ENCODE measurements at regions not wholly inside any gene's neighbourhood (a gene's known extent, or its start where the extent isn't known, plus 50 kb on each side); places are given as distances from the start of the nearest gene placed in this dataset.

DNA sequence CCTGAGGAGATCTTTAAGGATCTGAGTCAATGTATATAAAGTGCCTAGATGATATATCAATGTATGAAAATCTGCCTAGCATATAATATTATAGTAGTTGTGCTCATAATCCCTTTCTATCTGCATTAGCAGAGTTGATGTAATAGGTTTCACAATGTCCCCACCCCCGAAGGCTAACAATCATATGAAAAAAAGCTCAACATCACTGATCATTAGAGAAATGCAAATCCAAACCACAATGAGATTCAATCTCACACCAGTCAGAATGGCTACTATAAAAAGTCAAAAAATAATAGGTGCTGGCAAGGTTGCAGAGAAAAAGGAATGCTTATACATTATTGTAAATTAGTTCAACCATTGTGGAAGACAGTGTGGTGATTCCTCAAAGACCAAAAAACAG lies 147.8 kb upstream of the DPT start:
- no peaks in the 10 kb centered on the region for H3K9me3 ChIP-seq (ENCODE audit: control insufficient read depth, low read length)
- no peak overlapping the region for H3K9ac ChIP-seq (ENCODE audit: extremely low read depth, low read length, poor library complexity, severe bottlenecking)
- Mint-ChIP-seq H3K4me3 (no peak overlapping the region), H3K36me3 (ENCODE audit: low read depth) (no peaks in the 10 kb centered on the region), H3K9me3 (peaks cover 4% of the 10 kb centered on the region), H3K27ac (no peak overlapping the region), H3K4me1 (no peaks in the 10 kb centered on the region), H3K27me3 (ENCODE audit: insufficient read depth) (no peaks in the 10 kb centered on the region)
- no peaks in the 10 kb centered on the region for H3K36me3 ChIP-seq (ENCODE audit: control insufficient read depth, insufficient read depth, low read length)
- DNase-seq = no peak
- H3K4me3 ChIP-seq (ENCODE audit: low read length) = no peak overlapping the region
- H3K27me3 ChIP-seq (ENCODE audit: control insufficient read depth, insufficient read depth, low read length, poor library complexity, severe bottlenecking) = no peaks in the 10 kb centered on the region
- H3K4me1 ChIP-seq (ENCODE audit: control insufficient read depth, insufficient read depth, low read length) = peaks cover 3% of the 10 kb centered on the region
- WGBS, 2 experiments (ENCODE audit: insufficient coverage in 1 of 2, insufficient read length in 1 of 2) = 85% methylated on average over 1 of the region's 1 CpG; no CpG with 5 or more reads in 1 of the 2 experiments
- no peak overlapping the region for H3K27ac ChIP-seq (ENCODE audit: low read depth, low read length)
- TF ChIP-seq CTCF (conservative IDR thresholded peaks at IDR 0.05) = no peak

DNA sequence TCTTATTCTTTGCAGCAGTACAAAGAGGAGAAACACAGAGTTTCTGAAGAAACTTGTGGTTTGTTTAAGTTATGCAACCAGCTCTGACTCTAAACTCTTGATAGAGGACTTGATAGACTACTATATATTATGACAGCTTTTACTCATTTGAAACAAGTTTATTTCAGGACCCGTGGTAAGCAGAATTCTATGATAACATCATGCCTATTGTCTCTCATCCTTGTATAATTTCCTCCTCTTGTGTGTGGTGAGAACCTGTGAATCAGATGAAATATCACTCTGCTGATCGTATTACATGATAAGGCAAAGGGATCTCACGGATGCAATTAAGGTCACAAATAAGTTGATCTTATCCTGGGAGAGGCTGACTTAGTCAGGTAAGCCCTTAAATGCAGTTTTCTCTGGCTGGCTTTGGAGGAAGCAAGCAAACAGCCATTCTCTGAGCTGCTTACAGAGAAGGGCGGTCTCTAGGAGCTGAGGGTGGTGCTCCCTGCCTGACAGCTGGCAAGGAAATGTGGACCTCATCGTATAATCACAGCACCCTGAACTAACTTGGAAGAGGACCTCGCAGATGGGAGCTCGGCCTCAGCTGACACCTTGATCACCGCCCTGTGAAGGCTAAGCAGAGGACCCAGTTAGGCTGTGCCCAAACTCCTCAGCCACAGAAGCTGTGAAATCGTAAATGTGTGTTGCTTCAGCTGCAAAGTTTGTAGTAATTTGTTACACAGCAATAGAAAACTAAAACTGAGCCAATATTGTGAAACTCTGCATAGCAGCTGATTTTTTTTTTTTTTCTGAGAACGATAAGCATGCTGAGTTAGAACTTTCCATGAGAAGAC lies 151.1 kb upstream of the DPT start:
- no peak for TF ChIP-seq CTCF (conservative IDR thresholded peaks at IDR 0.05)
- H3K27ac Mint-ChIP-seq = no peak overlapping the region
- Histone ChIP-seq H3K27me3 (ENCODE audit: control insufficient read depth, insufficient read depth, low read length, poor library complexity, severe bottlenecking) (no peaks in the 10 kb centered on the region), H3K9me3 (ENCODE audit: control insufficient read depth, low read length) (no peaks in the 10 kb centered on the region), H3K36me3 (ENCODE audit: control insufficient read depth, insufficient read depth, low read length) (no peaks in the 10 kb centered on the region), H3K27ac (ENCODE audit: low read depth, low read length) (no peak overlapping the region), H3K9ac (ENCODE audit: extremely low read depth, low read length, poor library complexity, severe bottlenecking) (no peak overlapping the region), H3K4me1 (ENCODE audit: control insufficient read depth, insufficient read depth, low read length) (peaks cover 3% of the 10 kb centered on the region), H3K4me3 (ENCODE audit: low read length) (no peak overlapping the region)
- peak; percentile 49 for DNase-seq
- H3K4me1 Mint-ChIP-seq = no peaks in the 10 kb centered on the region
- H3K27me3 Mint-ChIP-seq (ENCODE audit: insufficient read depth) = no peaks in the 10 kb centered on the region
- peaks cover 3% of the 10 kb centered on the region for H3K9me3 Mint-ChIP-seq
- no peaks in the 10 kb centered on the region for H3K36me3 Mint-ChIP-seq (ENCODE audit: low read depth)
- WGBS, 2 experiments (ENCODE audit: insufficient coverage in 1 of 2, insufficient read length in 1 of 2) = 89 to 90% methylated on average over 8 to 10 of the region's 10 CpGs
- H3K4me3 Mint-ChIP-seq = no peak overlapping the region

- Mint-ChIP-seq H3K9me3 (peaks cover 3% of the 10 kb centered on the region), H3K27me3 (ENCODE audit: insufficient read depth) (no peaks in the 10 kb centered on the region), H3K4me3 (no peak overlapping the region), H3K27ac (no peak overlapping the region), H3K36me3 (ENCODE audit: low read depth) (no peaks in the 10 kb centered on the region), H3K4me1 (no peaks in the 10 kb centered on the region)
- no peak for TF ChIP-seq CTCF (conservative IDR thresholded peaks at IDR 0.05)
- 94% methylated on average over 2 of the region's 2 CpGs for WGBS, 2 experiments (ENCODE audit: insufficient coverage in 1 of 2, insufficient read length in 1 of 2)
- H3K27me3 ChIP-seq (ENCODE audit: control insufficient read depth, insufficient read depth, low read length, poor library complexity, severe bottlenecking) = no peaks in the 10 kb centered on the region
- no peak for DNase-seq
- H3K9ac ChIP-seq (ENCODE audit: extremely low read depth, low read length, poor library complexity, severe bottlenecking) = no peak overlapping the region
- H3K4me1 ChIP-seq (ENCODE audit: control insufficient read depth, insufficient read depth, low read length) = peaks cover 3% of the 10 kb centered on the region
- no peaks in the 10 kb centered on the region for H3K9me3 ChIP-seq (ENCODE audit: control insufficient read depth, low read length)
- no peak overlapping the region for H3K27ac ChIP-seq (ENCODE audit: low read depth, low read length)
- H3K4me3 ChIP-seq (ENCODE audit: low read length) = no peak overlapping the region
- H3K36me3 ChIP-seq (ENCODE audit: control insufficient read depth, insufficient read depth, low read length) = no peaks in the 10 kb centered on the region
Observed at GRCh38 chr1:168881656-168882260, 152.8 kb upstream of the DPT start.

Data from endodermal cell (in vitro differentiated cells).